ENCODE measurements at regions not wholly inside any gene's neighbourhood (a gene's known extent, or its start where the extent isn't known, plus 50 kb on each side); places are given as distances from the start of the nearest gene placed in this dataset.

GRCh38 chr20:19090332-19090731 is 122.1 kb upstream of the SLC24A3 start:
- no peaks in the 10 kb centered on the region for H3K4me1 Mint-ChIP-seq
- ATAC-seq (ENCODE audit: low read depth in 2 of 2) (no peak), DNase-seq (no peak)
- H3K36me3 Mint-ChIP-seq = no peaks in the 10 kb centered on the region
- H3K4me3 Mint-ChIP-seq = no peak overlapping the region
- H3K9me3 Mint-ChIP-seq = peaks cover 0 to 8% (median 0%) of the 10 kb centered on the region in 7 donors
- peaks cover 0 to 8% (median 6%) of the 10 kb centered on the region in 3 donors for H3K27me3 Mint-ChIP-seq
- H3K27ac Mint-ChIP-seq = no peak overlapping the region

GRCh38 chr20:19094959-19095541 is 117.4 kb upstream of the SLC24A3 start:
- ATAC-seq (ENCODE audit: low read depth in 2 of 2) (no peak), DNase-seq (no peak)
- Mint-ChIP-seq H3K36me3 (no peaks in the 10 kb centered on the region), H3K4me1 (no peaks in the 10 kb centered on the region), H3K27me3 (peaks cover 0 to 8% (median 6%) of the 10 kb centered on the region in 3 donors), H3K4me3 (no peak overlapping the region), H3K27ac (no peak overlapping the region), H3K9me3 (peaks cover 0 to 8% (median 0%) of the 10 kb centered on the region in 7 donors)

GRCh38 chr20:19095762-19096161 is 116.7 kb upstream of the SLC24A3 start:
- Mint-ChIP-seq H3K27me3 (peaks cover 0 to 6% (median 4%) of the 10 kb centered on the region in 3 donors), H3K4me3 (no peak overlapping the region), H3K9me3 (peaks cover 0 to 8% (median 0%) of the 10 kb centered on the region in 7 donors), H3K4me1 (no peaks in the 10 kb centered on the region), H3K36me3 (no peaks in the 10 kb centered on the region), H3K27ac (no peak overlapping the region)
- ATAC-seq (ENCODE audit: low read depth in 2 of 2) = no peak
- DNase-seq = no peak

DNA sequence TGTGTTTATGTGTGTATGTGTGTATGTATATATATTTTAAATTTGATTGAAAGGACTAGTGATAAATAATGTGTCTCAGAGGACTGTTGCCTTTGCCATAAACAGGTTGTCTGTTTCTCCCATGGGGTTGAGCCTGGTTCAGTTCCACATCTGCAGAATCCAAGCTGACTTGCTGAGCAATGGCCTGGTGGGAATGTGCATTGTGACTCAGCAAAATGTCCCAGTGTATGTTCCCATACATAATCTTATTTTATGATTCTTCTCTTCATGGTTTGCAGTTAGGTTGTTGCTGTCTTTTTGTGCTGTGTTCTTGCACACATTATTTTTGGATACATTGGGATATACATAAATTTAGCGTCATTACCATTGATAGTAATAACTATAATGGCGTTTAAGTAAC is 115.6 kb upstream of the SLC24A3 start:
- Mint-ChIP-seq H3K27ac (no peak overlapping the region), H3K27me3 (peaks cover 0 to 6% (median 0%) of the 10 kb centered on the region in 3 donors), H3K4me3 (no peak overlapping the region), H3K36me3 (no peaks in the 10 kb centered on the region), H3K4me1 (no peaks in the 10 kb centered on the region), H3K9me3 (peaks cover 0 to 7% (median 0%) of the 10 kb centered on the region in 7 donors)
- ATAC-seq (ENCODE audit: low read depth in 2 of 2) = no peak
- DNase-seq = no peak

DNA sequence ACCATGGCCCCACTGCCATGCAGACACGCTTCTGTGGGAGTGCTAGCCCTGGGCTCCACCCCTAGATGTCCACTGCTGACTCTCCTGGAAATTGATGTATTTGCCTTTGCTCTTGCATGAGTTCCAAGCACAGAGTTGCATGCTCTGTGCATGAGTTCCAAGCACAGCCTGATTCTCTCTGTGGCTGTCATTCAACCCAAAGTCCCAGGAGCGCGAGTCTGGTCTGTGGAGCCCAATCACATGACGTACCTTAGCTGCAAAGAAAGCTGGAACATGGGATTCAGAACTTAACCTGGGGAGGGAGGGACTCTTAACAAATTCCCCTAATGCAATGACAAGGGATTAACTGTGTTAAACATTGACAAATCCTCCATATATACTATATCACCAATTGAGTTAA is 114.3 kb upstream of the SLC24A3 start:
- no peaks in the 10 kb centered on the region for H3K4me1 Mint-ChIP-seq
- ATAC-seq (ENCODE audit: low read depth in 2 of 2) (no peak), DNase-seq (no peak)
- no peaks in the 10 kb centered on the region for H3K27me3 Mint-ChIP-seq
- H3K27ac Mint-ChIP-seq = no peak overlapping the region
- H3K36me3 Mint-ChIP-seq = no peaks in the 10 kb centered on the region
- H3K9me3 Mint-ChIP-seq = peaks cover 0 to 4% (median 0%) of the 10 kb centered on the region in 7 donors
- no peak overlapping the region for H3K4me3 Mint-ChIP-seq

GRCh38 chr20:19098806-19099578 is 113.5 kb upstream of the SLC24A3 start:
- Mint-ChIP-seq H3K4me3 (no peak overlapping the region), H3K27ac (no peak overlapping the region), H3K4me1 (no peaks in the 10 kb centered on the region), H3K9me3 (peaks cover 0 to 4% (median 0%) of the 10 kb centered on the region in 7 donors), H3K27me3 (no peaks in the 10 kb centered on the region), H3K36me3 (no peaks in the 10 kb centered on the region)
- DNase-seq (no peak), ATAC-seq (ENCODE audit: low read depth in 2 of 2) (no peak)

DNA sequence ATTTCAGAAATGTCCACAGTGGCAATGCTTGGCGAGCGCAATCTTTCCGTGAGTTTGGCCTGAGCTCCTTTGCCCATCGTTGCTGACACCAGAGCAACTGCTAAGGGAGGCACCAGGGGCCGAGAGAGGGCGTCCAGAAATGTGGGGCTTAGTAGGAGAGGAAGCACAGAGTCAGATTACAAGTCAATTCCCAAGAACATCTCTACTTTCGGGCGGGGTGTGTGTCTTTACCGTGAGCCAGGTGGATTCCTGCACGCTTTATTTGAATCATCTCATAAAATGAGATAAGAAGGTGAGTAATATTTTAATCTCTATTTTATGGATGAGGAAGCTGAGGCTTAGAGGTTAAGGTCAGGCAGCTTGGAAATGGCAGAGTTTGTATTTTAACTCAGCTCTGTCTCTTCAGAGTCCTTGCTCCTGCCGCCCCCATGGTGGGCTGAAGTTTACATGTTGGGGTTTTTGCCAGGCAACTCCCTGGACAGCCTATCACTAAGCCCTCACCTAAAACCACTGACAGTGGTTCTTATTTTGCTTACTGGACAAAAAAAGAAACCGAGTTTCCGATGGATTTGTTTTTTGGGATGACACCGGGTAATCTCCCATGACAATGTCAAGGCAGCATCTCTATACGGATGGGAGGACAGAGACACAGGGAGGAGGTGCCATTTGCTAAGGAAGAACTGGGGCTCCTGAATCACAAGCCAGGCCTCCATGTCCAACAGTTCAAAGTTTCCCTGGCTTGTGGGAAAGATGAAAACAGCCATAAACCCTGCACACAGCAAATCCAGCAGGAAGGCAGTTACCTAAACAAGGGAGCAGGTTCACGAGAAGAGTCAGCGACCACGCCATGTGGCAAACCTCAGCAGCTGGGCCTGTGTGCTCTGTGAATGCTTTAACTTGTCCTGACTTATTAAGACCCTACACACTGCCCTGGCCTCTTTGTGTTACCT is 112.6 kb upstream of the SLC24A3 start:
- Mint-ChIP-seq H3K4me1 (no peaks in the 10 kb centered on the region), H3K36me3 (no peaks in the 10 kb centered on the region), H3K27me3 (peaks cover 0 to 3% (median 0%) of the 10 kb centered on the region in 3 donors), H3K9me3 (peaks cover 0 to 4% (median 0%) of the 10 kb centered on the region in 7 donors), H3K27ac (peak overlapping the region in 1 of 6 donors; percentile 57), H3K4me3 (peak overlapping the region in 1 of 8 donors; percentile 81)
- ATAC-seq (ENCODE audit: low read depth in 2 of 2) (no peak), DNase-seq (no peak)

- Mint-ChIP-seq H3K9me3 (peaks cover 0 to 4% (median 0%) of the 10 kb centered on the region in 7 donors), H3K27ac (no peak overlapping the region), H3K4me1 (no peaks in the 10 kb centered on the region), H3K36me3 (no peaks in the 10 kb centered on the region), H3K27me3 (peaks cover 0 to 3% (median 0%) of the 10 kb centered on the region in 3 donors), H3K4me3 (no peak overlapping the region)
- no peak for DNase-seq
- no peak for ATAC-seq (ENCODE audit: low read depth in 2 of 2)
Observed at GRCh38 chr20:19100975-19101374, 111.5 kb upstream of the SLC24A3 start.

DNA sequence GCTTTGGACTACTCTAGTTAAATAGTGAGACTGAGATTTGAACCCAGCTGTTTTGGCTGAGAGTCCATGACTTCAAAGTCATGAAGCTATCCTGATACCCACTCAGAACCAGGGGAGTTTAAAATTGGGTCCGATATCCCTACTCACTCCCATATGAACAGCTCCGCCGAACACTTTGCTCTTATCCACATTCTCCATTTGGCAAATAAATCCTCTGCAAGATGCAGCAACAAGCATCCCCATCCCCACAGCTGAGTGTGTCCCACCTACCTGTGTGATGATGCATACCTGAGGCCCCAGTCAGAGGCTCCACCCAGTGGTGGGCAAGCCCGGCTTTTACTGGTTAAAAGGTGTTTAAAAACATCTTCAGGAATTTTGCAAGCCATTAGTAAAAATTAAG is 108.3 kb upstream of the SLC24A3 start:
- no peak for ATAC-seq (ENCODE audit: low read depth in 2 of 2)
- Mint-ChIP-seq H3K4me1 (no peaks in the 10 kb centered on the region), H3K27me3 (peaks cover 0 to 3% (median 0%) of the 10 kb centered on the region in 3 donors), H3K9me3 (peaks cover 0 to 4% (median 2%) of the 10 kb centered on the region in 7 donors), H3K27ac (no peak overlapping the region), H3K4me3 (no peak overlapping the region), H3K36me3 (no peaks in the 10 kb centered on the region)
- no peak for DNase-seq

DNA sequence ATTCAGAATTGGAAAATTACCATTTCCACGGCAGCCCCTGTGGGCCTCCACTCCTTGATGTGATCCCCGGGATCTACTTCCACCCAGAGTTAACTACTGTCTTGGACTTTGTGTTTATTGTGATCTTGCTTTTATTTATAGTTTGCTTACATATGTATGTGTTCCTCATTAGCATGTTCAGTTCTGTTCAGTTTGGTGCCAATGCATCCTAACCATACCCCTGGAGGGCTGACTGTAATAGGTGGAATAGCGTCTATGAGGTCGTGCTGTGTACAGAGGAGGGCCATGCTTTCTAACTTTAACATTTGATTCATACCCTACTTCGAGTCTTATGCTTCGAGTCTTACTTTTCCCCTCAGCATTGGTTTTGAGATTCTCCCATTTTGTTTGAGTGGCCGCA is 104.3 kb upstream of the SLC24A3 start:
- Mint-ChIP-seq H3K4me3 (no peak overlapping the region), H3K27me3 (peaks cover 0 to 3% (median 0%) of the 10 kb centered on the region in 3 donors), H3K27ac (no peak overlapping the region), H3K36me3 (no peaks in the 10 kb centered on the region), H3K9me3 (peaks cover 0 to 2% (median 0%) of the 10 kb centered on the region in 7 donors), H3K4me1 (no peaks in the 10 kb centered on the region)
- DNase-seq = no peak
- no peak for ATAC-seq (ENCODE audit: low read depth in 2 of 2)

DNA sequence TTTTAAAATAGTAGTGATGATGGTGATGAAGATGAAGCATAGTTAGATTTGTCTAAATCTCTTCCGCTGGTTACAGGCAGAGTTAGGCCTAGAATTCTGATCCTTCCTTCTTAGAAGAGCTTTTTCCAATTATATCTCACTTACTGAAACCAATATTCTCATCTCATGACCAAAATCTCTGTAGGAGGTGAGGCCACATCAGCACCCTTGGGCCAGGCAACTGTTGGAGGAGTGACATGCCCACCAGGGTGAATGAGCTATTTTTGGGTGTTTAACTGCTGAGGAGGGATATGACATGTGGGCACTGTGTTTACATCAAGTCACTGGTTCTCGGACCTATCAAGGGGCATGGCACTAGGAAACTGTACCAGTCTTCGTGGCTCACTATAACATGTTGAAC is 102.2 kb upstream of the SLC24A3 start:
- ATAC-seq (ENCODE audit: low read depth in 2 of 2) (no peak), DNase-seq (no peak)
- no peaks in the 10 kb centered on the region for H3K4me1 Mint-ChIP-seq
- H3K36me3 Mint-ChIP-seq = no peaks in the 10 kb centered on the region
- H3K27me3 Mint-ChIP-seq = no peaks in the 10 kb centered on the region
- H3K4me3 Mint-ChIP-seq = no peak overlapping the region
- H3K9me3 Mint-ChIP-seq = peaks cover 0 to 3% (median 0%) of the 10 kb centered on the region in 7 donors
- H3K27ac Mint-ChIP-seq = no peak overlapping the region

- H3K27me3 Mint-ChIP-seq = no peaks in the 10 kb centered on the region
- H3K4me1 Mint-ChIP-seq = no peaks in the 10 kb centered on the region
- peaks cover 0 to 4% (median 0%) of the 10 kb centered on the region in 7 donors for H3K9me3 Mint-ChIP-seq
- no peaks in the 10 kb centered on the region for H3K36me3 Mint-ChIP-seq
- H3K27ac Mint-ChIP-seq = no peak overlapping the region
- H3K4me3 Mint-ChIP-seq = no peak overlapping the region
- no peak for DNase-seq
- ATAC-seq (ENCODE audit: low read depth in 2 of 2) = no peak
Observed at GRCh38 chr20:19110881-19111460, 101.5 kb upstream of the SLC24A3 start.

GRCh38 chr20:19112828-19113227 is 99.6 kb upstream of the SLC24A3 start:
- DNase-seq = no peak
- no peak for ATAC-seq (ENCODE audit: low read depth in 2 of 2)
- H3K36me3 Mint-ChIP-seq = no peaks in the 10 kb centered on the region
- H3K9me3 Mint-ChIP-seq = peaks cover 0 to 9% (median 0%) of the 10 kb centered on the region in 7 donors
- no peak overlapping the region for H3K27ac Mint-ChIP-seq
- H3K4me3 Mint-ChIP-seq = no peak overlapping the region
- H3K4me1 Mint-ChIP-seq = no peaks in the 10 kb centered on the region
- H3K27me3 Mint-ChIP-seq = peaks cover 0 to 8% (median 4%) of the 10 kb centered on the region in 3 donors

Data from naive B cell (primary cell).